ENCODE measurements at regions not wholly inside any gene's neighbourhood (a gene's known extent, or its start where the extent isn't known, plus 50 kb on each side); places are given as distances from the start of the nearest gene placed in this dataset.

GRCh38 chr5:28927559-28928326 is 1889.4 kb upstream of the CDH9 start:
- Histone ChIP-seq H3K4me3 (no peak overlapping the region), H3K36me3 (no peaks in the 10 kb centered on the region), H3K9me3 (ENCODE audit: low read depth) (no peaks in the 10 kb centered on the region), H3K27me3 (no peaks in the 10 kb centered on the region), H3K4me1 (ENCODE audit: low read depth) (no peaks in the 10 kb centered on the region), H3K27ac (no peak overlapping the region)
- DNase-seq (ENCODE audit: low read depth in 1 of 2, low spot score in 1 of 2): no peak
- no peak for TF ChIP-seq CTCF (IDR thresholded peaks at IDR 0.05; ENCODE audit: low read depth, low read length)

GRCh38 chr5:28926422-28926821 is 1888.0 kb upstream of the CDH9 start:
- no peaks in the 10 kb centered on the region for H3K36me3 ChIP-seq
- no peaks in the 10 kb centered on the region for H3K27me3 ChIP-seq
- H3K4me3 ChIP-seq: no peak overlapping the region
- H3K9me3 ChIP-seq (ENCODE audit: low read depth): no peaks in the 10 kb centered on the region
- no peaks in the 10 kb centered on the region for H3K4me1 ChIP-seq (ENCODE audit: low read depth)
- no peak for DNase-seq (ENCODE audit: low read depth in 1 of 2, low spot score in 1 of 2)
- no peak for TF ChIP-seq CTCF (IDR thresholded peaks at IDR 0.05; ENCODE audit: low read depth, low read length)
- H3K27ac ChIP-seq: no peak overlapping the region

GRCh38 chr5:28917631-28918030 is 1879.2 kb upstream of the CDH9 start:
- H3K9me3 ChIP-seq (ENCODE audit: low read depth): no peaks in the 10 kb centered on the region
- TF ChIP-seq CTCF (IDR thresholded peaks at IDR 0.05; ENCODE audit: low read depth, low read length): no peak
- no peaks in the 10 kb centered on the region for H3K4me1 ChIP-seq (ENCODE audit: low read depth)
- no peaks in the 10 kb centered on the region for H3K27me3 ChIP-seq
- H3K27ac ChIP-seq: no peak overlapping the region
- no peaks in the 10 kb centered on the region for H3K36me3 ChIP-seq
- DNase-seq (ENCODE audit: low read depth in 1 of 2, low spot score in 1 of 2): no peak
- H3K4me3 ChIP-seq: no peak overlapping the region

- H3K4me3 ChIP-seq: no peak overlapping the region
- H3K4me1 ChIP-seq (ENCODE audit: low read depth): no peaks in the 10 kb centered on the region
- TF ChIP-seq CTCF (IDR thresholded peaks at IDR 0.05; ENCODE audit: low read depth, low read length): no peak
- H3K36me3 ChIP-seq: no peaks in the 10 kb centered on the region
- no peak overlapping the region for H3K27ac ChIP-seq
- no peaks in the 10 kb centered on the region for H3K9me3 ChIP-seq (ENCODE audit: low read depth)
- no peaks in the 10 kb centered on the region for H3K27me3 ChIP-seq
- DNase-seq (ENCODE audit: low read depth in 1 of 2, low spot score in 1 of 2): no peak
These were observed 1875.9 kb upstream of the CDH9 start for GRCh38 chr5:28914297-28914696.

GRCh38 chr5:28903643-28904042 is 1865.3 kb upstream of the CDH9 start:
- H3K27ac ChIP-seq: no peak overlapping the region
- H3K27me3 ChIP-seq: no peaks in the 10 kb centered on the region
- no peak for TF ChIP-seq CTCF (IDR thresholded peaks at IDR 0.05; ENCODE audit: low read depth, low read length)
- H3K4me1 ChIP-seq (ENCODE audit: low read depth): no peaks in the 10 kb centered on the region
- H3K9me3 ChIP-seq (ENCODE audit: low read depth): no peaks in the 10 kb centered on the region
- no peak for DNase-seq (ENCODE audit: low read depth in 1 of 2, low spot score in 1 of 2)
- H3K4me3 ChIP-seq: no peak overlapping the region
- H3K36me3 ChIP-seq: no peaks in the 10 kb centered on the region

Measured in cardiac muscle cell (in vitro differentiated cells and primary cell).